B cell (primary cell): ENCODE measurements at regions not wholly inside any gene's neighbourhood (a gene's known extent, or its start where the extent isn't known, plus 50 kb on each side); places are given as distances from the start of the nearest gene placed in this dataset.

Experiments used
- ATAC-seq: fragments of 200-7000 bp; cut with Tn5 transposase; one replicate; pipeline ENCODE4 v1.10.0; 2021; ENCODE audit warnings: low read depth, mild to moderate bottlenecking, moderate number of reproducible peaks, moderate library complexity
- CTCF ChIA-PET: fragments of 350-600 bp; sonication (Branson Sonifier 250); formaldehyde crosslinking; loops from one replicate; lab custom pipeline; 2021; ENCODE audit warnings: antibody characterized with exemption, inconsistent platforms; lab: Charles Lee
- POLR2A ChIA-PET: fragments of 350-600 bp; sonication (Branson Sonifier 250); formaldehyde crosslinking; loops from one replicate; lab custom pipeline; 2021; ENCODE audit warnings: antibody characterized with exemption; lab: Charles Lee
- DNase-seq: peaks from one replicate; pipeline ENCODE4 v3.0.0; 2013
- H2AFZ ChIP-seq: 2 replicates; pipeline ENCODE4 v1.6.1; 2012; ENCODE audit warnings: mild to moderate bottlenecking, low read depth, low read length; ENCODE audit not compliant: insufficient read depth, poor library complexity, severe bottlenecking
- H3K27ac ChIP-seq, 2 donors: 1 replicate in 1 of 2; 2 replicates in 1 of 2; pipeline ENCODE4 v1.5.1; 2012 to 2013; ENCODE audit warnings: low read length in 2 of 2, mild to moderate bottlenecking in 2 of 2, moderate library complexity in 1 of 2
- H3K27me3 ChIP-seq, 4 experiments: fragments of 200-600 bp in 1 of 4; sonication (generic) in 1 of 4; replicated peaks in 1 of 4; 1 replicate in 2 of 4; 2 replicates in 2 of 4; pipeline versions ENCODE4 v1.6.1 to v1.7.0; 2013 to 2016; ENCODE audit warnings: low read length in 3 of 4, mild to moderate bottlenecking in 2 of 4, mixed read lengths in 1 of 4, moderate library complexity in 1 of 4; ENCODE audit not compliant: insufficient read depth in 4 of 4, control insufficient read depth in 3 of 4; ENCODE audit errors: control extremely low read depth in 1 of 4
- H3K36me3 ChIP-seq, 2 experiments: replicated peaks in 1 of 2; 1 replicate in 1 of 2; 2 replicates in 1 of 2; pipeline versions ENCODE4 v1.6.1 to v1.7.1; 2013; ENCODE audit warnings: low read length in 1 of 2; ENCODE audit not compliant: insufficient read depth in 2 of 2, control insufficient read depth in 1 of 2; ENCODE audit errors: control extremely low read depth in 1 of 2, extremely low read depth in 1 of 2
- H3K4me1 ChIP-seq, 2 donors: fragments of 200-600 bp in 1 of 2; sonication (generic) in 1 of 2; 1 replicate in 1 of 2; 2 replicates in 1 of 2; pipeline versions ENCODE4 v1.5.1 to v1.6.1; 2013 to 2017; ENCODE audit warnings: low read length in 2 of 2; ENCODE audit not compliant: control insufficient read depth in 2 of 2, insufficient read depth in 2 of 2
- H3K4me2 ChIP-seq: replicated peaks from 2 replicates; pipeline ENCODE3; 2012; ENCODE audit warnings: mild to moderate bottlenecking, low read depth, low read length; ENCODE audit not compliant: poor library complexity, severe bottlenecking
- H3K4me3 ChIP-seq, 5 experiments: fragments of 200-600 bp in 1 of 5; sonication (generic) in 1 of 5; 1 replicate in 3 of 5; 2 replicates in 2 of 5; pipeline versions ENCODE4 v1.5.1 to v1.7.0; 2011 to 2016; ENCODE audit warnings: low read length in 4 of 5, mild to moderate bottlenecking in 4 of 5, low read depth in 2 of 5, control low read depth in 1 of 5, moderate library complexity in 1 of 5; ENCODE audit not compliant: insufficient read depth in 1 of 5; ENCODE audit errors: control extremely low read depth in 1 of 5, extremely low read depth in 1 of 5
- H3K79me2 ChIP-seq: fragments of 200-600 bp; sonication (generic); one replicate; pipeline ENCODE4 v1.6.0; 2016; ENCODE audit warnings: low read length; ENCODE audit not compliant: control insufficient read depth, insufficient read depth
- H3K9ac ChIP-seq: fragments of 200-600 bp; sonication (generic); 2 replicates; pipeline ENCODE4 v1.6.1; 2017; ENCODE audit warnings: mild to moderate bottlenecking, low read length, moderate library complexity
- H3K9me3 ChIP-seq, 3 donors: one replicate each; pipeline versions ENCODE4 v1.6.1 to v1.7.1; 2013; ENCODE audit warnings: low read length in 2 of 3; ENCODE audit not compliant: control insufficient read depth in 2 of 3, insufficient read depth in 1 of 3; ENCODE audit errors: control extremely low read depth in 1 of 3
- H4K20me1 ChIP-seq: 2 replicates; pipeline ENCODE4 v1.6.0; 2012; ENCODE audit warnings: mild to moderate bottlenecking, low read length; ENCODE audit not compliant: insufficient read depth, control insufficient read depth, poor library complexity, severe bottlenecking
- H3K27ac Mint-ChIP-seq: one replicate; pipeline ENCODE4 v1.8.0; 2021; ENCODE audit warnings: mixed read lengths
- H3K27me3 Mint-ChIP-seq: one replicate; pipeline ENCODE4 v1.8.0; 2021; ENCODE audit warnings: mixed read lengths
- H3K4me1 Mint-ChIP-seq: one replicate; pipeline ENCODE4 v1.8.0; 2021; ENCODE audit warnings: mixed read lengths
- H3K4me3 Mint-ChIP-seq: one replicate; pipeline ENCODE4 v1.8.0; 2021; ENCODE audit warnings: mixed read lengths
- H3K9me3 Mint-ChIP-seq: one replicate; pipeline ENCODE4 v1.8.0; 2022; ENCODE audit warnings: mixed read lengths; ENCODE audit not compliant: insufficient read depth
- CTCF ChIP-seq: fragments of 200-600 bp; IDR thresholded peaks from one replicate; pipeline ENCODE4 v1.8.0; 2022; ENCODE audit warnings: antibody characterized with exemption, mild to moderate bottlenecking
- EZH2 ChIP-seq: IDR thresholded peaks from 2 replicates; pipeline ENCODE4 v1.6.1; 2012; ENCODE audit warnings: borderline replicate concordance, low read depth, mild to moderate bottlenecking, moderate library complexity, low read length; ENCODE audit not compliant: insufficient read depth, poor library complexity, severe bottlenecking
- WGBS: methylation state at CpG from one replicate; pipeline ENCODE4 v1.1.5; 2013; ENCODE audit warnings: missing lambda C conversion rate; ENCODE audit not compliant: insufficient coverage; 5-methylcytosine and 5-hydroxymethylcytosine counted together
- intact Hi-C: fragments of 100-400 bp; cut with micrococcal nuclease; formaldehyde crosslinking; loops from one replicate; pipeline ENCODE4 v1.10.0; 2022

- Histone ChIP-seq H3K4me1 (no peaks in the 10 kb centered on the region), H3K4me3 (no peak overlapping the region), H3K27ac (no peak overlapping the region), H2AFZ (no peak overlapping the region), H3K79me2 (no peaks in the 10 kb centered on the region), H4K20me1 (no peaks in the 10 kb centered on the region), H3K27me3 (no peaks in the 10 kb centered on the region), H3K36me3 (no peaks in the 10 kb centered on the region), H3K9me3 (no peaks in the 10 kb centered on the region), H3K9ac (no peak overlapping the region), H3K4me2 (no peak overlapping the region)
- ChIA-PET POLR2A (no interaction called here), CTCF (no interaction called here)
- Mint-ChIP-seq H3K27me3 (no peaks in the 10 kb centered on the region), H3K27ac (no peak overlapping the region), H3K4me3 (no peak overlapping the region), H3K9me3 (peaks cover 2% of the 10 kb centered on the region), H3K4me1 (no peaks in the 10 kb centered on the region)
- TF ChIP-seq EZH2 (no peak), CTCF (no peak)
- no peak for ATAC-seq
- intact Hi-C loops, result no loop called here
- DNase-seq, result no peak
- 93% methylated on average over 5 of the region's 7 CpGs for WGBS
These were observed 142.3 kb upstream of the ARGLU1 start for GRCh38 chr13:106710266-106710665.

GRCh38 chr13:106709522-106709921 lies 141.6 kb upstream of the ARGLU1 start:
- 75% methylated on average over 1 of the region's 3 CpGs for WGBS
- H3K9me3 ChIP-seq, result no peaks in the 10 kb centered on the region
- no peak for TF ChIP-seq CTCF
- TF ChIP-seq EZH2, result no peak
- no peaks in the 10 kb centered on the region for H4K20me1 ChIP-seq
- H3K4me1 ChIP-seq, result no peaks in the 10 kb centered on the region
- no peak overlapping the region for H3K27ac Mint-ChIP-seq
- H3K9ac ChIP-seq, result no peak overlapping the region
- no peaks in the 10 kb centered on the region for H3K9me3 Mint-ChIP-seq
- DNase-seq, result no peak
- H3K4me1 Mint-ChIP-seq, result no peaks in the 10 kb centered on the region
- CTCF ChIA-PET, result no interaction called here
- H3K27me3 ChIP-seq, result no peaks in the 10 kb centered on the region
- no peak overlapping the region for H3K4me3 Mint-ChIP-seq
- POLR2A ChIA-PET, result no interaction called here
- intact Hi-C loops, result no loop called here
- no peak overlapping the region for H2AFZ ChIP-seq
- H3K27ac ChIP-seq, result no peak overlapping the region
- H3K79me2 ChIP-seq, result no peaks in the 10 kb centered on the region
- ATAC-seq, result no peak
- H3K4me3 ChIP-seq, result no peak overlapping the region
- H3K36me3 ChIP-seq, result no peaks in the 10 kb centered on the region
- no peak overlapping the region for H3K4me2 ChIP-seq
- no peaks in the 10 kb centered on the region for H3K27me3 Mint-ChIP-seq
